CD4-positive, alpha-beta T cell treated with Interferon alpha-2 for 1 hour (primary cell): ENCODE measurements at regions not wholly inside any gene's neighbourhood (a gene's known extent, or its start where the extent isn't known, plus 50 kb on each side); places are given as distances from the start of the nearest gene placed in this dataset.

ENCODE experiments used
- DNase-seq, 2 donors: peaks; one replicate each; pipeline ENCODE4 v3.0.0-alpha.2; 2020 to 2022

GRCh38 chr11:127195501-127196120 is 195.0 kb upstream of the KIRREL3 start:
- no peak for DNase-seq

GRCh38 chr11:127194521-127194920 is 194.0 kb upstream of the KIRREL3 start:
- no peak for DNase-seq

GRCh38 chr11:127193950-127194349 is 193.4 kb upstream of the KIRREL3 start:
- DNase-seq = no peak

- no peak for DNase-seq
Measured at GRCh38 chr11:127191689-127192088, 191.1 kb upstream of the KIRREL3 start.

GRCh38 chr11:127191261-127191660 is 190.7 kb upstream of the KIRREL3 start:
- DNase-seq = no peak

GRCh38 chr11:127182586-127183203 is 182.1 kb upstream of the KIRREL3 start:
- DNase-seq = no peak

GRCh38 chr11:127157225-127157624 is 156.7 kb upstream of the KIRREL3 start:
- DNase-seq = no peak

GRCh38 chr11:127149410-127149809 is 148.8 kb upstream of the KIRREL3 start:
- DNase-seq = no peak

GRCh38 chr11:127143251-127143650 is 142.7 kb upstream of the KIRREL3 start:
- DNase-seq = no peak

GRCh38 chr11:127138613-127139012 is 138.0 kb upstream of the KIRREL3 start:
- DNase-seq = no peak

- DNase-seq = no peak
Measured at GRCh38 chr11:127137771-127138280, 137.3 kb upstream of the KIRREL3 start.

GRCh38 chr11:127136438-127136837 is 135.9 kb upstream of the KIRREL3 start:
- no peak for DNase-seq

- DNase-seq = no peak
Measured at GRCh38 chr11:127135256-127135655, 134.7 kb upstream of the KIRREL3 start.

- DNase-seq = no peak
Measured at GRCh38 chr11:127133061-127133460, 132.5 kb upstream of the KIRREL3 start.

GRCh38 chr11:127130321-127130720 is 129.8 kb upstream of the KIRREL3 start:
- DNase-seq = no peak

- no peak for DNase-seq
Measured at GRCh38 chr11:127126986-127127385, 126.4 kb upstream of the KIRREL3 start.

- no peak for DNase-seq
Measured at GRCh38 chr11:127119356-127119755, 118.8 kb upstream of the KIRREL3 start.

GRCh38 chr11:127118811-127119210 is 118.2 kb upstream of the KIRREL3 start:
- no peak for DNase-seq

- no peak for DNase-seq
Measured at GRCh38 chr11:127117231-127117739, 116.7 kb upstream of the KIRREL3 start.

GRCh38 chr11:127115844-127116243 is 115.3 kb upstream of the KIRREL3 start:
- no peak for DNase-seq

- DNase-seq = no peak
Measured at GRCh38 chr11:127114035-127114434, 113.5 kb upstream of the KIRREL3 start.

- no peak for DNase-seq
Measured at GRCh38 chr11:127110542-127110941, 110.0 kb upstream of the KIRREL3 start.

- DNase-seq = no peak
Measured at GRCh38 chr11:127109796-127110480, 109.4 kb upstream of the KIRREL3 start.

GRCh38 chr11:127108838-127109237 is 108.3 kb upstream of the KIRREL3 start:
- DNase-seq = no peak
